Neural progenitor cell (in vitro differentiated cells): ENCODE measurements at regions not wholly inside any gene's neighbourhood (a gene's known extent, or its start where the extent isn't known, plus 50 kb on each side); places are given as distances from the start of the nearest gene placed in this dataset.

Experiments used
- CTCF ChIP-seq: fragments of 200-600 bp; sonication (generic); IDR thresholded peaks from 2 replicates; pipeline ENCODE4 v1.5.1; 2017; ENCODE audit warnings: antibody characterized with exemption, mild to moderate bottlenecking
- EZH2 ChIP-seq: fragments of 200-600 bp; sonication (generic); IDR thresholded peaks from 2 replicates; pipeline ENCODE4 v1.6.1; 2017; ENCODE audit warnings: antibody characterized with exemption, mild to moderate bottlenecking, moderate library complexity
- EZH2phosphoT487 ChIP-seq: fragments of 200-600 bp; sonication (generic); IDR thresholded peaks from 2 replicates; pipeline ENCODE4 v1.6.1; 2017; ENCODE audit warnings: antibody characterized with exemption

GRCh38 chrX:4671344-4671743 is 957.9 kb upstream of the PRKX start:
- TF ChIP-seq CTCF (no peak), EZH2phosphoT487 (no peak), EZH2 (no peak)
